Activated T-helper 1 cell treated with anti-CD3 and anti-CD28 coated beads, Interleukin-12 subunit alpha, Interleukin-12 subunit beta, Interleukin-2, Interleukin-4 antibody, amounts not matched to agents 30 ng/mL and 10 ng/mL and 1 ng/mL, durations not matched to agents 14 hours and 24 hours and 36 hours (primary cell): ENCODE measurements at regions not wholly inside any gene's neighbourhood (a gene's known extent, or its start where the extent isn't known, plus 50 kb on each side); places are given as distances from the start of the nearest gene placed in this dataset.
"Not testable (repeated sequence)": the region's sequence is repeated elsewhere in the genome, so short reads cannot be mapped to it uniquely, and the experiment has no call there.

Experiments used
- DNase-seq: peaks from one replicate; pipeline ENCODE4 v3.0.0; 2021; ENCODE audit warnings: low spot score
- H3K27ac Mint-ChIP-seq: one replicate; pipeline ENCODE4 v1.8.0; 2021; ENCODE audit warnings: mild to moderate bottlenecking, mixed read lengths
- H3K27me3 Mint-ChIP-seq: one replicate; pipeline ENCODE4 v1.8.0; 2022; ENCODE audit warnings: mild to moderate bottlenecking, moderate library complexity, mixed read lengths; ENCODE audit not compliant: insufficient read depth
- H3K36me3 Mint-ChIP-seq: one replicate; pipeline ENCODE4 v1.8.0; 2021; ENCODE audit warnings: low read depth, mixed read lengths
- H3K4me1 Mint-ChIP-seq: one replicate; pipeline ENCODE4 v1.8.0; 2021; ENCODE audit warnings: low read depth, mixed read lengths
- H3K4me3 Mint-ChIP-seq: one replicate; pipeline ENCODE4 v1.8.0; 2021; ENCODE audit warnings: mild to moderate bottlenecking, moderate library complexity, mixed read lengths
- H3K9me3 Mint-ChIP-seq: one replicate; pipeline ENCODE4 v1.8.0; 2021; ENCODE audit warnings: mixed read lengths
- intact Hi-C: fragments of 100-400 bp; cut with micrococcal nuclease; formaldehyde crosslinking; loops from one replicate; pipeline ENCODE4 v1.15.1; 2024

- no peaks in the 10 kb centered on the region for H3K36me3 Mint-ChIP-seq
- H3K27me3 Mint-ChIP-seq, result no peaks in the 10 kb centered on the region
- H3K4me3 Mint-ChIP-seq, result no peak overlapping the region
- H3K27ac Mint-ChIP-seq, result no peak overlapping the region
- no peaks in the 10 kb centered on the region for H3K9me3 Mint-ChIP-seq
- intact Hi-C loops, result loop anchor here (1.0 kb wide), 3 partner anchors 71 to 427 kb away; no protein-coding TSS in a partner anchor
- H3K4me1 Mint-ChIP-seq, result no peaks in the 10 kb centered on the region
- peak; percentile 67 for DNase-seq
Observed at GRCh38 chr22:23385678-23386631, 194.1 kb downstream of the IGLL1 start.

- intact Hi-C loops, result no loop called here
- peaks cover 2% of the 10 kb centered on the region for H3K27me3 Mint-ChIP-seq
- H3K27ac Mint-ChIP-seq, result no peak overlapping the region
Observed at GRCh38 chr22:23384923-23385677, 195.0 kb downstream of the IGLL1 start.

GRCh38 chr22:23384431-23384830, 195.7 kb downstream of the IGLL1 start:
- H3K27me3 Mint-ChIP-seq, result peaks cover 2% of the 10 kb centered on the region
- no peak overlapping the region for H3K4me3 Mint-ChIP-seq
- no peaks in the 10 kb centered on the region for H3K36me3 Mint-ChIP-seq
- H3K9me3 Mint-ChIP-seq, result no peaks in the 10 kb centered on the region
- DNase-seq, result no peak
- intact Hi-C loops, result no loop called here
- no peaks in the 10 kb centered on the region for H3K4me1 Mint-ChIP-seq
- H3K27ac Mint-ChIP-seq, result no peak overlapping the region

More at GRCh38 chr22:23384923-23385677, 195.0 kb downstream of the IGLL1 start:
- DNase-seq, result no peak
- Mint-ChIP-seq H3K4me3 (no peak overlapping the region), H3K4me1 (no peaks in the 10 kb centered on the region), H3K9me3 (no peaks in the 10 kb centered on the region), H3K36me3 (no peaks in the 10 kb centered on the region)

- H3K27ac Mint-ChIP-seq, result no peak overlapping the region
- H3K27me3 Mint-ChIP-seq, result peaks cover 2% of the 10 kb centered on the region
- H3K4me3 Mint-ChIP-seq, result no peak overlapping the region
- intact Hi-C loops, result no loop called here
- no peak for DNase-seq
- no peaks in the 10 kb centered on the region for H3K4me1 Mint-ChIP-seq
- H3K36me3 Mint-ChIP-seq, result no peaks in the 10 kb centered on the region
- H3K9me3 Mint-ChIP-seq, result no peaks in the 10 kb centered on the region
Observed at GRCh38 chr22:23383491-23384361, 196.4 kb downstream of the IGLL1 start.

- Mint-ChIP-seq H3K27ac (no peak overlapping the region), H3K9me3 (no peaks in the 10 kb centered on the region), H3K4me3 (no peak overlapping the region), H3K4me1 (no peaks in the 10 kb centered on the region), H3K27me3 (peaks cover 2% of the 10 kb centered on the region), H3K36me3 (no peaks in the 10 kb centered on the region)
- intact Hi-C loops, result no loop called here
- DNase-seq, result no peak
Observed at GRCh38 chr22:23382428-23383218, 197.5 kb downstream of the IGLL1 start.

- Mint-ChIP-seq H3K4me3 (no peak overlapping the region), H3K36me3 (no peaks in the 10 kb centered on the region), H3K27me3 (peaks cover 2% of the 10 kb centered on the region), H3K27ac (no peak overlapping the region), H3K4me1 (no peaks in the 10 kb centered on the region), H3K9me3 (no peaks in the 10 kb centered on the region)
- intact Hi-C loops, result no loop called here
- DNase-seq, result no peak
Observed at GRCh38 chr22:23381661-23382427, 198.2 kb downstream of the IGLL1 start.

GRCh38 chr22:23380911-23381310, 199.2 kb downstream of the IGLL1 start:
- no peak for DNase-seq
- Mint-ChIP-seq H3K27ac (no peak overlapping the region), H3K9me3 (no peaks in the 10 kb centered on the region), H3K4me3 (no peak overlapping the region), H3K27me3 (peaks cover 2% of the 10 kb centered on the region), H3K36me3 (no peaks in the 10 kb centered on the region), H3K4me1 (no peaks in the 10 kb centered on the region)
- intact Hi-C loops, result no loop called here

GRCh38 chr22:23380230-23380573, 199.9 kb downstream of the IGLL1 start:
- no peak overlapping the region for H3K4me3 Mint-ChIP-seq
- H3K9me3 Mint-ChIP-seq, result no peaks in the 10 kb centered on the region
- no peak for DNase-seq
- intact Hi-C loops, result no loop called here
- no peaks in the 10 kb centered on the region for H3K4me1 Mint-ChIP-seq
- H3K36me3 Mint-ChIP-seq, result no peaks in the 10 kb centered on the region
- H3K27me3 Mint-ChIP-seq, result peaks cover 2% of the 10 kb centered on the region
- H3K27ac Mint-ChIP-seq, result no peak overlapping the region

- H3K9me3 Mint-ChIP-seq, DNase-seq, H3K4me1 Mint-ChIP-seq, H3K4me3 Mint-ChIP-seq, H3K27ac Mint-ChIP-seq, H3K36me3 Mint-ChIP-seq, intact Hi-C loops, H3K27me3 Mint-ChIP-seq: not testable (repeated sequence)
Observed at GRCh38 chr22:23379540-23380229, 199.4 kb downstream of the BCR start.

- DNase-seq, result no peak
- Mint-ChIP-seq H3K27me3 (peaks cover 2% of the 10 kb centered on the region), H3K9me3 (no peaks in the 10 kb centered on the region), H3K4me1 (no peaks in the 10 kb centered on the region), H3K36me3 (no peaks in the 10 kb centered on the region), H3K27ac (no peak overlapping the region), H3K4me3 (no peak overlapping the region)
- intact Hi-C loops, result no loop called here
Observed at GRCh38 chr22:23377767-23378166, 197.5 kb downstream of the BCR start.

- DNase-seq, result no peak
- no peaks in the 10 kb centered on the region for H3K4me1 Mint-ChIP-seq
- no peaks in the 10 kb centered on the region for H3K36me3 Mint-ChIP-seq
- peaks cover 2% of the 10 kb centered on the region for H3K27me3 Mint-ChIP-seq
- H3K27ac Mint-ChIP-seq, result no peak overlapping the region
- intact Hi-C loops, result no loop called here
- no peak overlapping the region for H3K4me3 Mint-ChIP-seq
- H3K9me3 Mint-ChIP-seq, result no peaks in the 10 kb centered on the region
Observed at GRCh38 chr22:23376256-23376655, 195.9 kb downstream of the BCR start.
